Endothelial cell of umbilical vein (primary cell): ENCODE measurements at regions not wholly inside any gene's neighbourhood (a gene's known extent, or its start where the extent isn't known, plus 50 kb on each side); places are given as distances from the start of the nearest gene placed in this dataset.

ENCODE experiments used
- BruUV-seq: library from RNA; stranded (reverse); fragments of 400-500 nt; replicated peaks from 2 replicates; lab custom pipeline; 2021; lab: Mats Ljungman, UMichigan
- CTCF ChIA-PET: fragments of 300-600, 350-600 bp; sonication (Branson Sonifier 250); formaldehyde crosslinking; loops from one replicate; lab custom pipeline; 2021; ENCODE audit warnings: antibody characterized with exemption, inconsistent platforms; lab: Charles Lee
- POLR2A ChIA-PET: fragments of 300-600, 350-600 bp; sonication (Branson Sonifier 250); formaldehyde crosslinking; loops from one replicate; lab custom pipeline; 2021; ENCODE audit warnings: antibody characterized with exemption, inconsistent platforms; lab: Charles Lee
- DNase-seq: peaks from one replicate; pipeline ENCODE4 v3.0.0-alpha.2; 2011; ENCODE audit warnings: low read depth, low spot score
- FAIRE-seq: peaks from 2 replicates; lab custom pipeline; 2011; peaks lifted over from hg19 to GRCh38; lab: Jason Lieb, UNC
- H2AFZ ChIP-seq: 2 replicates; pipeline ENCODE4 v1.6.0; 2012; ENCODE audit warnings: low read depth, low read length, control low read depth, inconsistent platforms
- H3K27ac ChIP-seq: 2 replicates; pipeline ENCODE4 v1.5.1; 2011; ENCODE audit warnings: low read depth, mild to moderate bottlenecking, control low read depth, low read length, moderate library complexity; ENCODE audit not compliant: insufficient read depth
- H3K27me3 ChIP-seq, 2 experiments: 2 replicates each; pipeline versions ENCODE4 v1.6.0 to v1.6.1; 2011; ENCODE audit warnings: low read length in 2 of 2, mixed read lengths in 1 of 2; ENCODE audit not compliant: control insufficient read depth in 2 of 2, insufficient read depth in 2 of 2
- H3K36me3 ChIP-seq, 2 experiments: 2 replicates in 1 of 2; 3 replicates in 1 of 2; pipeline ENCODE4 v1.5.1; 2011; ENCODE audit warnings: low read length in 2 of 2, mild to moderate bottlenecking in 1 of 2, moderate library complexity in 1 of 2; ENCODE audit not compliant: control insufficient read depth in 2 of 2, insufficient read depth in 2 of 2; ENCODE audit errors: extremely low read depth in 1 of 2
- H3K4me1 ChIP-seq: 3 replicates; pipeline ENCODE4 v1.5.1; 2011; ENCODE audit warnings: mild to moderate bottlenecking, low read length; ENCODE audit not compliant: control insufficient read depth, insufficient read depth; ENCODE audit errors: extremely low read depth
- H3K4me2 ChIP-seq: 2 replicates; pipeline ENCODE4 v1.6.1; 2011; ENCODE audit warnings: low read length, control low read depth, mixed read lengths; ENCODE audit not compliant: insufficient read depth
- H3K4me3 ChIP-seq, 3 experiments: fragments of 200-600 bp in 1 of 3; sonication (generic), shearing (Covaris generic) in 1 of 3; replicated peaks in 1 of 3; 2 replicates each; pipeline ENCODE4 v1.5.1; 2011 to 2016; ENCODE audit warnings: control low read depth in 3 of 3, low read length in 3 of 3, mild to moderate bottlenecking in 2 of 3, inconsistent platforms in 1 of 3, low read depth in 1 of 3, moderate library complexity in 1 of 3; ENCODE audit not compliant: insufficient read depth in 1 of 3
- H3K79me2 ChIP-seq: 2 replicates; pipeline ENCODE4 v1.6.0; 2012; ENCODE audit warnings: low read length, inconsistent platforms; ENCODE audit not compliant: control insufficient read depth, insufficient read depth
- H3K9ac ChIP-seq: replicated peaks from 2 replicates; pipeline ENCODE3; 2011; ENCODE audit warnings: low read length, control low read depth; ENCODE audit not compliant: insufficient read depth; ENCODE audit errors: extremely low read depth
- H3K9me1 ChIP-seq: replicated peaks from 3 replicates; pipeline ENCODE4 v1.6.0; 2011; ENCODE audit warnings: mild to moderate bottlenecking, low read length; ENCODE audit not compliant: control insufficient read depth, insufficient read depth; ENCODE audit errors: extremely low read depth
- H3K9me3 ChIP-seq: replicated peaks from 2 replicates; pipeline ENCODE4 v1.5.1; 2012; ENCODE audit warnings: low read length, inconsistent platforms; ENCODE audit not compliant: control insufficient read depth, insufficient read depth
- H4K20me1 ChIP-seq: replicated peaks from 2 replicates; pipeline ENCODE3; 2011; ENCODE audit warnings: mild to moderate bottlenecking, low read length; ENCODE audit not compliant: control insufficient read depth, insufficient read depth; ENCODE audit errors: extremely low read depth
- EZH2 ChIP-seq: IDR thresholded peaks from 2 replicates; pipeline ENCODE4 v1.6.1; 2012; ENCODE audit warnings: borderline replicate concordance, low read depth, mild to moderate bottlenecking, moderate library complexity, low read length, inconsistent platforms; ENCODE audit not compliant: severe bottlenecking
- FOS ChIP-seq: IDR thresholded peaks from 2 replicates; pipeline ENCODE4 v1.6.1; 2011; ENCODE audit warnings: mild to moderate bottlenecking, low read length, moderate library complexity, borderline replicate concordance; ENCODE audit not compliant: insufficient read depth
- GATA2 ChIP-seq: IDR thresholded peaks from 2 replicates; pipeline ENCODE4 v1.7.0; 2011; ENCODE audit warnings: low read depth, mild to moderate bottlenecking, moderate library complexity, mixed read lengths, low read length; ENCODE audit not compliant: insufficient read length, insufficient read depth
- JUN ChIP-seq: IDR thresholded peaks from 2 replicates; pipeline ENCODE4 v1.6.1; 2011; ENCODE audit warnings: borderline replicate concordance, low read depth; ENCODE audit not compliant: insufficient read length, insufficient read depth
- MYC ChIP-seq: IDR thresholded peaks from one replicate; pipeline ENCODE4 v1.6.1; 2011; ENCODE audit warnings: mild to moderate bottlenecking, low read depth, low read length
- POLR2A ChIP-seq: IDR thresholded peaks from 2 replicates; pipeline ENCODE4 v1.6.1; 2012; ENCODE audit warnings: low read depth, mild to moderate bottlenecking, control low read depth, low read length
- POLR2AphosphoS5 ChIP-seq: IDR thresholded peaks from 2 replicates; pipeline ENCODE4 v1.6.1; 2012; ENCODE audit warnings: low read depth, mild to moderate bottlenecking, control low read depth, low read length, moderate library complexity; ENCODE audit not compliant: insufficient read depth
- dilution Hi-C: fragments of 300-500 bp; cut with MboI; formaldehyde crosslinking; loops from one replicate; pipeline ENCODE4 v1.15.0; 2019; ENCODE audit warnings: low sequenced_read_pairs; ENCODE audit not compliant: extremely low pct_ligation_motif_present
- intact Hi-C: fragments of 100-400 bp; cut with micrococcal nuclease; formaldehyde crosslinking; loops from one replicate; pipeline ENCODE4 v1.10.0; 2022
- TF ChIP-seq, protein P1 (sequence below), 2 donors: IDR thresholded peaks; 1 replicate in 1 of 2; 2 replicates in 1 of 2; pipeline ENCODE4 v1.5.1; 2011; ENCODE audit warnings: low read length in 2 of 2, mild to moderate bottlenecking in 2 of 2, moderate library complexity in 2 of 2, control low read depth in 1 of 2, inconsistent platforms in 1 of 2, low read depth in 1 of 2; ENCODE audit not compliant: insufficient read depth in 1 of 2; ENCODE audit errors: extremely low read depth in 1 of 2
- TF ChIP-seq, protein P2 (sequence below): IDR thresholded peaks from 2 replicates; pipeline ENCODE4 v1.6.1; 2011; ENCODE audit not compliant: insufficient read depth, insufficient read length

DNA sequence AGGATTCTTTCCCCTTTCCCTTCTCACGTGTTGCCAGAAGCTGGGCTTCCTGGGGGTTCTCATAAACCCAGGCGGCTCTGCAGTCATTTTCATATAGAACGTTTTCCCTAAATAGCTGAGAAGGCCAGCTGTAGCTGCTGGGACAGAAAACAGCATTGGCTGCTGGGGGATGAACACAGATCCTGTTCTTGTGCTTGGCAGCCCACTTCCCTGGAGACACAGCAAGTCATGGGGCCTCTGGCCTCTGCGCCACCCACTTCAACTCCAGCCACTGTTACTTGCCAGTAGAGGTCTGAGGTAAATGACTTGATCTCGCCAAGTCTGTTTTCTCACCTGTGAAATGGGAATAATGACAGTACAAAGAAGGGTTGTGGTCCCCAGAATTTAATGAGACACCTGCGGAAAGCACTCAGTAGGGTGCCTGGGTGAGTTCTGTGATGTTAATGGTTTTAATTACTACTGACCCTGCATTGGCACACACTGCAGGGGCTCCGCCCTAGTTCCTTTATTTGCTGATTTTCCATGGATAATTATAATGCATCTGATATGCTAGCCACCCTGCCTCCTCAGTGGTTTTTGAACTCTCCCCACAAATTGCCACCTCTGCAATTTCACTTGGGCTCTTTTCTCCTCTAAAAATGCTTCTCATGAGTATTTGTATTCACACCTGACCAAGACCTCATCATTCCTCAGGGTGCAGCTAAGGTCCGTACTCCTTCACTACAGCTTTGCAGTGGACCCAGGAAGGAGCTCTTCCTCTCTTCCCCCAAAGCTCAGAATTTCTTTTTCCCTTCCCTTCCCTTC lies 274.7 kb downstream of the RPLP1 start:
- no TSS peak for BruUV-seq
- intact Hi-C loops (loop anchor here (5.0 kb wide), 2 partner anchors 205 to 250 kb away; no protein-coding TSS in a partner anchor), dilution Hi-C loops (no loop called here)
- no peak overlapping the region for H3K9ac ChIP-seq
- TF ChIP-seq POLR2AphosphoS5: no peak
- TF ChIP-seq, protein P1, sequence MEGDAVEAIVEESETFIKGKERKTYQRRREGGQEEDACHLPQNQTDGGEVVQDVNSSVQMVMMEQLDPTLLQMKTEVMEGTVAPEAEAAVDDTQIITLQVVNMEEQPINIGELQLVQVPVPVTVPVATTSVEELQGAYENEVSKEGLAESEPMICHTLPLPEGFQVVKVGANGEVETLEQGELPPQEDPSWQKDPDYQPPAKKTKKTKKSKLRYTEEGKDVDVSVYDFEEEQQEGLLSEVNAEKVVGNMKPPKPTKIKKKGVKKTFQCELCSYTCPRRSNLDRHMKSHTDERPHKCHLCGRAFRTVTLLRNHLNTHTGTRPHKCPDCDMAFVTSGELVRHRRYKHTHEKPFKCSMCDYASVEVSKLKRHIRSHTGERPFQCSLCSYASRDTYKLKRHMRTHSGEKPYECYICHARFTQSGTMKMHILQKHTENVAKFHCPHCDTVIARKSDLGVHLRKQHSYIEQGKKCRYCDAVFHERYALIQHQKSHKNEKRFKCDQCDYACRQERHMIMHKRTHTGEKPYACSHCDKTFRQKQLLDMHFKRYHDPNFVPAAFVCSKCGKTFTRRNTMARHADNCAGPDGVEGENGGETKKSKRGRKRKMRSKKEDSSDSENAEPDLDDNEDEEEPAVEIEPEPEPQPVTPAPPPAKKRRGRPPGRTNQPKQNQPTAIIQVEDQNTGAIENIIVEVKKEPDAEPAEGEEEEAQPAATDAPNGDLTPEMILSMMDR (IDR thresholded peaks at IDR 0.05; ENCODE audit: extremely low read depth in 1 of 2, insufficient read depth in 1 of 2, low read depth in 1 of 2, low read length in 2 of 2): no peak
- TF ChIP-seq EZH2: no peak
- no peak for TF ChIP-seq GATA2
- TF ChIP-seq, protein P2, sequence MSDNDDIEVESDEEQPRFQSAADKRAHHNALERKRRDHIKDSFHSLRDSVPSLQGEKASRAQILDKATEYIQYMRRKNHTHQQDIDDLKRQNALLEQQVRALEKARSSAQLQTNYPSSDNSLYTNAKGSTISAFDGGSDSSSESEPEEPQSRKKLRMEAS: no peak
- no peak for TF ChIP-seq JUN
- TF ChIP-seq MYC: no peak
- TF ChIP-seq FOS: no peak
- TF ChIP-seq POLR2A: no peak
- no peaks in the 10 kb centered on the region for H3K4me1 ChIP-seq
- H3K9me3 ChIP-seq: no peaks in the 10 kb centered on the region
- no peak overlapping the region for H3K27ac ChIP-seq
- H3K4me2 ChIP-seq: no peak overlapping the region
- H3K79me2 ChIP-seq: no peaks in the 10 kb centered on the region
- no peak overlapping the region for H3K4me3 ChIP-seq
- H2AFZ ChIP-seq: no peak overlapping the region
- no peak for DNase-seq
- FAIRE-seq: no peak
- CTCF ChIA-PET: interaction anchor here (0.6 to 1.7 kb wide), 8 partner anchors 9 to 761 kb away, joined by 3 to 8 read pairs (median 3); no protein-coding TSS in a partner anchor
- no peaks in the 10 kb centered on the region for H3K27me3 ChIP-seq
- POLR2A ChIA-PET: interaction anchor here (0.8 kb wide), 1 partner anchor 330 kb away, joined by 6 read pairs; no protein-coding TSS in a partner anchor
- no peaks in the 10 kb centered on the region for H4K20me1 ChIP-seq
- no peaks in the 10 kb centered on the region for H3K9me1 ChIP-seq
- no peaks in the 10 kb centered on the region for H3K36me3 ChIP-seq
